PFSK-1 (cell line): ENCODE measurements at regions not wholly inside any gene's neighbourhood (a gene's known extent, or its start where the extent isn't known, plus 50 kb on each side); places are given as distances from the start of the nearest gene placed in this dataset.

Experiments used
- FOXP2 ChIP-seq: optimal IDR thresholded peaks from 2 replicates; pipeline ENCODE3; 2011; ENCODE audit warnings: borderline replicate concordance, control low read depth, inconsistent platforms; ENCODE audit not compliant: insufficient read depth; ENCODE audit errors: extremely low read length, extremely low read depth
- POLR2AphosphoS5 ChIP-seq: IDR thresholded peaks from 2 replicates; pipeline ENCODE4 v1.6.1; 2012; ENCODE audit warnings: low read depth, mild to moderate bottlenecking, control low read depth, low read length, moderate library complexity
- SIN3A ChIP-seq: IDR thresholded peaks from 2 replicates; pipeline ENCODE4 v1.6.1; 2012; ENCODE audit warnings: mild to moderate bottlenecking, low read length, moderate library complexity, borderline replicate concordance; ENCODE audit not compliant: insufficient read depth
- TAF1 ChIP-seq: IDR thresholded peaks from 2 replicates; pipeline ENCODE4 v1.6.1; 2012; ENCODE audit warnings: low read length, control low read depth, borderline replicate concordance; ENCODE audit not compliant: insufficient read depth
- TF ChIP-seq, protein P1 (sequence below), 2 experiments: IDR thresholded peaks; 2 replicates each; pipeline versions ENCODE4 v1.6.1 to v1.8.0; 2011 to 2012; ENCODE audit warnings: low read depth in 2 of 2, low read length in 2 of 2, control low read depth in 1 of 2, inconsistent platforms in 1 of 2, mild to moderate bottlenecking in 1 of 2, moderate library complexity in 1 of 2; ENCODE audit not compliant: insufficient read depth in 1 of 2

DNA sequence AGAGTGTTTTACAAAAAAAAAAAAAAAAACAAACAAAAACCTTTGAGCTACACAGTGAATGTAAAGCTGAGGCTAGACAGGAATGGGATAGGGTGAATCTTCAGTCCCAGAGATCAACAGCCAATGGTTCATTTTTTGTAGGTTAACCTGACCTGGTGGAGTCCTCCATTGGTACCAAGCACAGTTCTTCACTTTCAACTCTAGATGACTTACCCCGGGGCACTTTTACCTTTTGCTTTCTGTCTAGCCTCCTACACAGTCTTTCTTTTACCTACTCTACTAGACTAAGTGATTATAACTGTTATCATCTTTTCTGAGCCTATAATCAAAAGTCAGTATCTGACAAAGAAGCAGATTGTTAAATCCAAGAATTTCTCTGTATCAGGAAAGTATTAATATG lies 50.9 kb downstream of the ANXA2R start:
- TF ChIP-seq, protein P1, sequence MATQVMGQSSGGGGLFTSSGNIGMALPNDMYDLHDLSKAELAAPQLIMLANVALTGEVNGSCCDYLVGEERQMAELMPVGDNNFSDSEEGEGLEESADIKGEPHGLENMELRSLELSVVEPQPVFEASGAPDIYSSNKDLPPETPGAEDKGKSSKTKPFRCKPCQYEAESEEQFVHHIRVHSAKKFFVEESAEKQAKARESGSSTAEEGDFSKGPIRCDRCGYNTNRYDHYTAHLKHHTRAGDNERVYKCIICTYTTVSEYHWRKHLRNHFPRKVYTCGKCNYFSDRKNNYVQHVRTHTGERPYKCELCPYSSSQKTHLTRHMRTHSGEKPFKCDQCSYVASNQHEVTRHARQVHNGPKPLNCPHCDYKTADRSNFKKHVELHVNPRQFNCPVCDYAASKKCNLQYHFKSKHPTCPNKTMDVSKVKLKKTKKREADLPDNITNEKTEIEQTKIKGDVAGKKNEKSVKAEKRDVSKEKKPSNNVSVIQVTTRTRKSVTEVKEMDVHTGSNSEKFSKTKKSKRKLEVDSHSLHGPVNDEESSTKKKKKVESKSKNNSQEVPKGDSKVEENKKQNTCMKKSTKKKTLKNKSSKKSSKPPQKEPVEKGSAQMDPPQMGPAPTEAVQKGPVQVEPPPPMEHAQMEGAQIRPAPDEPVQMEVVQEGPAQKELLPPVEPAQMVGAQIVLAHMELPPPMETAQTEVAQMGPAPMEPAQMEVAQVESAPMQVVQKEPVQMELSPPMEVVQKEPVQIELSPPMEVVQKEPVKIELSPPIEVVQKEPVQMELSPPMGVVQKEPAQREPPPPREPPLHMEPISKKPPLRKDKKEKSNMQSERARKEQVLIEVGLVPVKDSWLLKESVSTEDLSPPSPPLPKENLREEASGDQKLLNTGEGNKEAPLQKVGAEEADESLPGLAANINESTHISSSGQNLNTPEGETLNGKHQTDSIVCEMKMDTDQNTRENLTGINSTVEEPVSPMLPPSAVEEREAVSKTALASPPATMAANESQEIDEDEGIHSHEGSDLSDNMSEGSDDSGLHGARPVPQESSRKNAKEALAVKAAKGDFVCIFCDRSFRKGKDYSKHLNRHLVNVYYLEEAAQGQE (IDR thresholded peaks at IDR 0.05; ENCODE audit: insufficient read depth in 1 of 2, low read depth in 2 of 2, low read length in 2 of 2) = no peak
- TF ChIP-seq TAF1 (no peak), SIN3A (no peak), POLR2AphosphoS5 (no peak), FOXP2 (no peak)

DNA sequence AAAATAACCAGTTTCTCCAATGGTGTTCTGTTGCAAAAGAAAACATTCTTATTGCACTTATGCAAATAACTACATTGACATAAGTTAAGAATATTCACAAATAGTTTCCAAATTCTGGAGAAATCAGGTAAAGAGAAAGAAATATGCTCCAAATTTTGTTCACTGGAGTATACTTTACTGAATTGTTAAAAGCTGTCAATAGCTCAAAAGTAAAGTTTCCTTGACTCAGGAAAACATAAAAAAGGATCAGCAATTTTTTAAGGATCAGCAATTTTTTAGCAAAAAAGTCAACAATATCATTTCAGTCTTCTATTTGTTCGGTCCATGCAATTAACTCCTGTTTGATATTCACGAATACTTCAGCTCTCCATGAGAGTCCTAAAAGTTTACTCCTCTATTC lies 51.6 kb downstream of the ANXA2R start:
- TF ChIP-seq, protein P1 (IDR thresholded peaks at IDR 0.05; ENCODE audit: insufficient read depth in 1 of 2, low read depth in 2 of 2, low read length in 2 of 2) = no peak
- no peak for TF ChIP-seq POLR2AphosphoS5
- no peak for TF ChIP-seq TAF1
- no peak for TF ChIP-seq FOXP2
- TF ChIP-seq SIN3A = no peak

DNA sequence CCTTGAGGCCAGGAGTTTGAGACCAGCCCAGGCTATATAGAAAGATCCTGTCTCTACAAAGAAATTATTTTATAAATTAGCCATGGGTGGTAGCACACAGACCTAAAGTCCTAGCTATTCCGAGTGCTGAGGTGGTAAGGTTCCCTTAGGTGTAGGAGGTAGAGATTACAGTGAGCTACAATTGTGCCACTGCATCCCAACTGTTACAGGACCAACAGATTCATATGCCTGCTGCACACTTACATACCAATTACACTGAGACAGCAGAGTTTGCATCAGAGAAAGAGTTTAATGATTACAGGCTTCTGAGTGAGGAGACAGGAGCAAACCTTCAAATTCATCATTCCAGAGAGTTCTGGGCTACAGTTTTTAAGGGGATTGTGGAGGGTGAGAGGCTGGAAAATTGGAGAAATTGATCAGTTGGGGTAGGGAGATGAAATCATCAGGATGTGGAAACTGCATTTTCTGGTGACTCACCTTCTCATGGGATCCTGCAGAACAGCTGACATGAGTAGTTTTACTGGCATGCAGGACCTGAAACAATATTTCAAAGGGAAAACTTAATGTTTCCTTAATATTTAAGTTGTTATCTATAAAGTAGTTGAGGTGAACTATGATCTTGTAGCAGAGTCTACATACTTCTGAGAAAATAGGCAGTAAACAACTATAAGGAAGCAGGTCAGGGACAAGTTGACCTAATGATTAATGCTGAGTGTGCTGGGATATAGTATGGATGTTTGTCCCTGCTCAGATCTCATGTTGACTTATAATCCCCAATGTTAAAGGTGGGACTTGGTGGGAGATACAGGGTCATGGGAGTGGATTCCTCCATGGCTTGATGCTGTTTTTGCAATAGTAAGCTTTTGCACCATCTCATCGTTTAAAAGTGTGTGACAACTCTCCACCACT lies 54.7 kb downstream of the ANXA2R start:
- TF ChIP-seq POLR2AphosphoS5 (no peak), SIN3A (no peak), TAF1 (no peak), FOXP2 (no peak)
- TF ChIP-seq, protein P1 (IDR thresholded peaks at IDR 0.05; ENCODE audit: insufficient read depth in 1 of 2, low read depth in 2 of 2, low read length in 2 of 2) = no peak

DNA sequence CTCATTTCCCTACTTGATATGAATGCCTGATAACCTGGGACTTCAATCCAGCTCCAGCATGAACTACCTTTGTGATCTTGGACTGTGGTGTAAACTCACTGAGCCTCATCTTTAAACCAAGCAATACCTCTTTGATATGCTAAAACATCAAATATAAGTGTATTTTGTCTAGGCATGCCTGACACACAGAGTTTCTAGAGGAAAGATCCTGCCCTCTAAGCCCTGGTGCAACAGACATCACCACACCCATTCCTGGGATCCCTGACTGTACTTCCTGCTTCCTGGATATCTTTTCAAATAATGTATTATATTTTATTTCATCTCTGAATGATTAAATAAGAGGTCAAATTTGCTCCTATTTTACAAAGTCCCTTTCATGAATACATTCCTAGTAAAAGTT lies 55.8 kb downstream of the ANXA2R start:
- no peak for TF ChIP-seq SIN3A
- TF ChIP-seq, protein P1 (IDR thresholded peaks at IDR 0.05; ENCODE audit: insufficient read depth in 1 of 2, low read depth in 2 of 2, low read length in 2 of 2) = no peak
- TF ChIP-seq FOXP2 = no peak
- TF ChIP-seq POLR2AphosphoS5 = no peak
- TF ChIP-seq TAF1 = no peak
